HG03432 (cell line): ENCODE measurements at regions not wholly inside any gene's neighbourhood (a gene's known extent, or its start where the extent isn't known, plus 50 kb on each side); places are given as distances from the start of the nearest gene placed in this dataset.
A peak's percentile ranks its signal among the peaks of the same experiment; 100 is the strongest.

Source experiments
- ATAC-seq: cut with Tn5 transposase; IDR thresholded peaks from one replicate; pipeline ENCODE4 v1.9.1; 2021; ENCODE audit warnings: mild to moderate bottlenecking, moderate library complexity; ENCODE audit not compliant: unreplicated experiment

DNA sequence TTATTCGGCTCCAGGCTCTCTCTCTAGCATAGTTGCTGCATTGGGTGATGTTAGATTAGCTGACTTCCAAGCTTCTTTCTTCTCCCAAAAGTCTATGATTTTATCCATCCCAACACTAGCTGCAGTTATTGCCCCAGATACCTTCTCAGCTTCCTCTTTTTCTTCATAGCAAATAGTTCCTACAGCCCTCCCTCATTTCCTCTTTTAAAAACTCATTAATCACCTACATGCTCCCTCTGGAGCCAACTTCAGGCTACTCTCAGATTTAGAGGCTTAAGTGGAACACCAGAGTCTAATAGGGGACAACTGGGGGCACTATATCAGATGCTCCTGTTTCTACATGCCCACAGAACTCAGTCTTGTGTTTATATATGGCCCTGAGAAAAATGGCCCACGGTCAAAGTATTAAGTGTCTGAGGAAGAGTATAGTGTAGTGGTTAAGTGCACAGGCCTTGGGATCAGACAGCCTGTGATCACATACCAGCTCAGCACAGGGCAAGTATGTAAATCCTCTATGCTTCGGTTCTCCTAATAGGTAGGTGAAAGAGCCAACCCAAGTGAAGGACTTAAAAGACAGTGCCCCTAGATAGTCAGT is 241.9 kb upstream of the SLC14A2 start:
- ATAC-seq = no peak

GRCh38 chr18:45374236-45374635 is 241.0 kb upstream of the SLC14A2 start:
- no peak for ATAC-seq

- ATAC-seq = no peak
Measured at GRCh38 chr18:45374878-45375630, 240.2 kb upstream of the SLC14A2 start.

DNA sequence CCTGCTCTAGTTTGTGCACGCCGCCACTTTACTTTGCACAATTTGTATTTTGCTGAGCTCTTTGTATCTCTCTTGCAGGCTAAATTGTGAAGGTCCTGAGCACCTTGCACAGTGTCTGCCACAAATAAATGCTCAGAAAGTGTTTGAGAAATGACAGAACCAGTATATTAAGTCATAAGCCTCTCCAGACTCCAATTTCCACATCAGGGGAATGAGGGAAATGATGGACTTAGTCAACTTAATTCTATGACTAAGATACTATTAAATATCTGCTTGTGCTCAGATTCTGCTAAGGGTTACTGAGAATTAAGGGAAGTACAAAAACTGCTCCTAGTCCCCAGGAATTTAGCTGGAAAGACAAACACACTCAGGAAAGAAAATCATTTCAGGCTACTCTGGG is 239.1 kb upstream of the SLC14A2 start:
- ATAC-seq = no peak

GRCh38 chr18:45378308-45378707 is 237.0 kb upstream of the SLC14A2 start:
- ATAC-seq = no peak

DNA sequence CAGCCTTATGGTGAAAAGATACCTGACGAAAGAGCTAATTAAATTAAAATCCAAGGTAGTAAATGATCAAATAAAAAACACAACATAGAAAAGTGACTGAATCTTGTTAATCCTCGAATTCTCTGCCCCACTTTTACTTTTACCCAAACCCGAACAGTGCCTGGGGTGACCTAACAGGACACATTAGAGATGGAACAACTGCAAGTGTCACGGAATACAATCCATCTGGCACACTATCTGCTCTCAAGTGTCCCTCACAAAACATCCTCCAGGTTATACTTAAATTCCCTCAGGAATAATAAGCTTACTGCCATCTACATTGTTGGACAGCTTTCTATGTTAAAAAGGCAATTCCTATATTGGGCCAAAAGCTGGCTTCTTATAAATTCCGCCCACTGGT is 236.3 kb upstream of the SLC14A2 start:
- ATAC-seq = no peak

DNA sequence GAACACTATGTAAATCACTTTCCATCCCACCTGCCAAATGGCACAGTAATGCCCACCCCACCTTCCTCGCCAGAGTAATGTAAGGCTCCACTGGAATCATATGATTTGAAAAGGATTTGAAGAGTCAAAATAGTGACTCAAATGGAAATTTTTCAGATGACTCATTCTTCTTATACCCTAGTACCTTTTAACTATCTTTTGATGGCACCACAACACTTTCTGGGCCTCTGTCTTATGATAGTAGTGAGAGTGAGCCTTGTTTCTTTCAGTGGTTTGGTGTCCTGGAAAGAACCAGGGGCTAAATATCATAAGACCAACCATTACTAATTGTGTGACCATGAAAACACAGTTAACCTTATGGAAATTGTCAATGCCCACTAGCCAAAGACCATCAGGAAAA is 235.4 kb upstream of the SLC14A2 start:
- peak; percentile 77 for ATAC-seq

GRCh38 chr18:45381282-45381681 is 234.0 kb upstream of the SLC14A2 start:
- no peak for ATAC-seq

GRCh38 chr18:45383228-45383627 is 232.0 kb upstream of the SLC14A2 start:
- no peak for ATAC-seq

DNA sequence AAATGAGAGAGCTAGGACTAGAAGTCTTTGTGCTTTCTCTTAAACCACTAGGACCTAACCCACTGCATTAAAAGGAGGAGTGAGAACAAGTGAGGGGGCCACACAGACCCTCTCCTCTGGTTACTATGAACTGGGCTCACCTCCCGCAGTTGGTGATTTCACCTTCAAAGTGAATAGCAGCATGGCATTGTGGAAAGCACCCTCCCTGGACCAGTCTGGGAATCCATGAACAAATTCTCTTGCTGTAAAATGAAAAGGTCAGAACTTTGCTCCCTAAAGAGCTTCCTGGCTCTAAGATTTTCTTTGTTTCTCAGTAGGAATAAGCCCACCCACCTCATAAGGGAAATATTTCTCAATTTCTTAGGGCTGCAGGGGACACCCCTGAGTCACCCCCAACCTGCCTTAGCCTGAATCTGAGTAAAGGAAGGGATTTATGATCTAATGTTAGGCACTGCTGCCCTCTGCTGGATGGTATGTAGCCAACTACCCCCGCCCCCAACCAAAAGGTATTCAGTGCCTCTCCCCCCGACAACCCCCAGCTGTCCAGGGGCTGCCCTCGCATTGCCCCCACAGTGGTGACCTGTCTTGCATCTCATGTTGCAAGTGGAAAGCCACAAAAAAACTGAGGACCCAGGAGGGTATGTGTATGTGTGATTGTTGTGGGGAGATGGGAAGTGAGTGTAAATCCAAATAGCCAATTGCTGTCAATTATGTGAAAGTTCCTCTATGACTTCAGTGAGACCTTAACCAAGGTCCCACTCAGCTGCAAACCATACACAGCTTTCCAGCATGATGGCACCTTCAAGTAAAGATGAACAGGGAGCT is 230.9 kb upstream of the SLC14A2 start:
- ATAC-seq = peak; percentile 58

DNA sequence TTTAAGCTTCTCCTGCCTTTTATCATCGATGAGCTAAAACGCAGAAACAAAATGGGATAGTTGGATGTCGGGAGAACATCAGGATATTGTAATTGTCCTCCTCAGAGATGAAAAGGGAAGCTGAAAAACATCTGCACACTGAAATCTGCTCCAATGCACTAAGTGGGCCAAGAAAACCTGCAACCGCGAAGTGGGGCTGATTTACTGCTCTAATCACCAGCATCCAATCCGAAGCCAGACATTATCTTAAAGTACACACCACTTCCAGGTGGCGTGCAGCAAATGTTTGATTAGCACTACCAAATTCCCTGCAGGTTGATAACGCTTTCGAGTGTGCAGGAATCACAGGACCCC is 230.3 kb upstream of the SLC14A2 start:
- ATAC-seq = no peak

DNA sequence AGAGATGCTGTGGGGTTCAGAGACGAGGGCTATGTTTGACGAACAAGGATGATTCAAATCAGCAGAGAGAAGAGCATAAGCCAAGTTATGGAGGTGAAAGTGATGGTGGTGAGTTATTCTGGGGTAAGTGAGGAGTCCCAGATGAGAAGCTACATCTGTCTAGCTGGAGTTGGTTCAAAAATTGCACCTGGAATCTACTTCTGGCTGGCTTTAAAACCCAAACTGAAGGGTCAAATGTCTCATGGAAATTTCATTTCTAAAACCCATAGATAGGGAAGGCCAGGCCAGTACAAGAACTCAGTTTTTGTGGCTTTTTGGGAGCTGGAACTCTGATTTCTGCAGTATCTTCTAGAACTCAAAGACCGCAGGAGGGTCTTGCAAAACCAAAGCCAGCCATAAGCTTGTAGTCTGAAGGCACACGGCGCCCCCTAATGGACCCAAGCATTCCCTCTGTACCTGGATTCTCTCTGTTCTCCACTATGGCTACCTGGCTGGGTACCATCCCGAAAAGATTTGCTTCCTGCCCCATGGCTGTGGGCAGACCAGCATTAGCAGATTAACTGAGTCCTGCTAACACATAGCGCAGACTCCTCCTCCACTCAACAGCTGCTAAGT is 229.1 kb upstream of the SLC14A2 start:
- no peak for ATAC-seq

DNA sequence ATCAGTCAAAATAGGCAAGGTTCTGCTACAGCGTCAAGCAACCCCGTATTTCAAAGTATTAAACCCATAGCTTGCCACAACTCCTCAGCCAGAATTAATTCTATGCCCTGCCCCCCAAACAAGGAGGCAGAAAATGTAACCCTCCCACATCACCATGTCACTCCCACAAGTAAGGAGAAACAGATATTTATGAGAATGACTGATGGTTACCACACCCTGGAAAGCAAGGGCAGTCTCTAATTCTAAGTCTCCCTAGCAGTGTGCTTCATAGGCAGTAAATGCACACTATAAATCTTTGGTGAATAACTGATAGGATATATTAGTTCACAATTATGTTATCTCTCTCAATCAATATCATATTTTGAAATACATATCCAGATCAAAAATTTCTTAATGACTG is 228.0 kb upstream of the SLC14A2 start:
- no peak for ATAC-seq

GRCh38 chr18:45398448-45398847 is 216.8 kb upstream of the SLC14A2 start:
- no peak for ATAC-seq

DNA sequence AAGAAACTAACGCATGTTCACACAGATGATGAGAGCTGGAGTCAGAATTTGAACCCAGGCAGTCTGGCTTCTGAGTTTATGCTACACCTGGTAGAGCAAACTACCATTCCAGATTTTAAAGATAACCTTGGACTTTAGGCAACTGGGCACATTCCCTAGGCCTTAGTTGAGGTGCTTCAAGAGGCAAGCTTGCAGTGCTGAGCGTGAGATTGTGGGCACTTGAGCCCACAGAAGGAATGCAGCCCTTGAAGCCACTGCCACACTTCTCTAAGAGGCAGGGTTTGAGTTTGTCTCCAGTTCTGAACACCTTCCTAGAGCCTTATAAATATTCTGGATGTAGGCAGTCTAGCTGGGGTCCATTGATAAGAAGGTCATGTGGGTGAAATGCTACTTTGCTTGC is 216.1 kb upstream of the SLC14A2 start:
- ATAC-seq = no peak

DNA sequence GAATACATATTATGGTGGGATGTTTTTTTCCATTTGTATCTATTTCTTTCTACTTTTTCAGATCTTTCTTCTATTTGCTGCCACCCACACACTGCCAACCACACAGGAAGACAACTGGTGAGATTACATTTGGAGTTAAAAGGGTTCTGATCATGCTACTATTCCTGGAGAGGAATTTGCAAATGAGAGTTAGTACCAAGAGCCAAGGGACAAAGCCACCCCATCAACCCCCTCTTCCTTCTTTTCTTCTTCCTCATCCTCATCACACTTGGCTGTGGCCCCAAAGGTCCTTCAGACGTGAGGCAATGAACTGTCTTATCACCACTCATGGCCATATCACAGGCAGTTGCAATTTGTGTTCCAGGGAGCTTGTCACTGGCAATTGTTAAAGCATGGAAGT is 215.6 kb upstream of the SLC14A2 start:
- no peak for ATAC-seq

DNA sequence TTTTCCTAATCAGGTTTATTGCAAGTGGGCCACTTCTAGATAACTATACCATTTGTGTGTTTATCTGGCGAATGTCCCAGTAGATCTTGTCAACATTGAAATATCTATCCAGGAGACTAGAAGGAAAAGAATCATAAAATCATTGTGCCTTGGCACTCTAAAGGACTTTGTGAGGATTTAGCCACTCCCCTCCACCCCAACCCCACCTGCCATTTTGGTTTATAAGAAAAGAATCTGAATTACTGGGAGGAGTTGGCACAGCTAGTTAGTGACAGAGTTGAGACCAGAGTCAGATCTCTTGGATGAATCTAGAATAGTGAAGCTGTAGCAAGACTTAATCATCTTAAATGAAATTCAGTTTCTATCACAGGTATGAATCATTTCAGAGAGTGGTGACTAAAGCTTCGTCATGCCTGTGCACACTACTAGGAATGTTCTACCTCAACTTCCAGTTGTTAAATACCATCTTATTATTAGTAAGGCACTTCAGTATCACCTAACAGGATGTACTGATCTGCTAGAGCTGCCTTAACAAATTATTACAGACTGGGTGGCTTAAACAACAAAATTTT is 212.7 kb upstream of the SLC14A2 start:
- ATAC-seq = no peak

DNA sequence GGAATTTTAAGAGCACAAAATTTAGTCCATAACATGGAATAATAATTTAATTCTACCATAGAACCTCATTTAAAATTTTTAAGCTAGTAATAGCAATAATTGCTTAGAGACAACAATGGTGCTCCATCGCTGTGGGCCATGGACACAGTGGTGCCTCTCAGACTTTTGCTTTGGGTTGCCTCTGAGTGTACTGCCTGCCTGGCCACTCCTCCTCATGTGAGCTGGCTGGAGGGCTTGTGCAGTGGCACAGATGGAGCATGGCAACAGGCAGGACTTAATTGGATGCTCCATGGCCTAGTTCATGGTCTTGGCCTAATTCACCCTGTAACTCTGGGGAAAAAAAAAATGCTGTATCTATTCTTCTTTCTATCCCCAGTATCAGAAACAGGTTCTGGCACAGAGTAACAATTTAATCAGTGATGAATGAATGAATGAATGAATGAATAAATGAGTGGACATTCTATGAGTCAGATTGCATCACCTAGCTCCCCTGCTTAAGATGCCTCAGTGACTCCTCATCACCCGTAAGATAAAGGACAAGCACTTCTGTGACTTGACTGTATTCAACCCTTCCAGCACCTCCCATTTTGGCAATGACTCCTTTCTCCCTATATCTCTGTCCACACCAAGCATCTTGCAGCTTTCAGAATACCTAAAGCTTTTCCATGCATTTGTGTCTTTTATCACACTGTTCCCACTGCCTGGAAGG is 211.8 kb upstream of the SLC14A2 start:
- no peak for ATAC-seq

DNA sequence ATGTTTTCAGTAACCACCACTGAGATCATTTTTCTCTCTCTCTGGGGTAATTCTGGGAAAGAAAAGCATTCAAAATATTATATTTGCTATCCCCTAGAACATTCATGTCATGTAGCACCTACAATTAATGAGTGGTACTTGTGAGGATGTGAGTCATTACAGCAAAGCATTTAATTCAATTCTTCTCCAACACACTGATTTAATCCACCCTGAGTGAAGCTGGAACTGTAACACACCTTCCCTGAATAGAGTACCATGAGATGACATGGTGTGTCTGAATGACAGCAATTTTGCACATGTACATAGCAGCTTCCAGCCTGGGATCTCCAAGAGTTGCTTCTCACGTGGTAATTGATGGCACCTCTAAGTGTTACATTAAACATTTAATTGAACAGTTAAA is 207.1 kb upstream of the SLC14A2 start:
- no peak for ATAC-seq

DNA sequence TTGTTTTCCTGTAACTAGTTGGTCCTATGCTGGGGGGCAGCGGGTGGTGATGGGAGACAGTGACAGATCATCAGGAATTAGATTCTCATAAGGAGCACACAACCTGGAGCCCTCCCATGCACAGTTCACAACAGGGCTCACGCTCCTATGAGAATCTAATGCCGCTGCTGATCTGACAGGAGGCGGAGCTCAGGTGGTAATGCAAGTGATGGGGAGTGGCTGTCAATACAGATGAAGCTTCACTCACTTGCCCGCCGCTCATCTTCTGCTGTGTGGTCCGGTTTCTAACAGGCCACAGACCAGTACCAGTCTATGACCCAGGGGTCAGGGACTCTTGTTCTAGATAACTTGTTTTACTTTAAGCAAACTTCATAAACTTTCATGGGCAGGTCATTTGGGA is 205.3 kb upstream of the SLC14A2 start:
- no peak for ATAC-seq

- peak; percentile 72 for ATAC-seq
Measured at GRCh38 chr18:45412577-45412976, 202.7 kb upstream of the SLC14A2 start.
